ENCODE measurements at regions not wholly inside any gene's neighbourhood (a gene's known extent, or its start where the extent isn't known, plus 50 kb on each side); places are given as distances from the start of the nearest gene placed in this dataset.

DNA sequence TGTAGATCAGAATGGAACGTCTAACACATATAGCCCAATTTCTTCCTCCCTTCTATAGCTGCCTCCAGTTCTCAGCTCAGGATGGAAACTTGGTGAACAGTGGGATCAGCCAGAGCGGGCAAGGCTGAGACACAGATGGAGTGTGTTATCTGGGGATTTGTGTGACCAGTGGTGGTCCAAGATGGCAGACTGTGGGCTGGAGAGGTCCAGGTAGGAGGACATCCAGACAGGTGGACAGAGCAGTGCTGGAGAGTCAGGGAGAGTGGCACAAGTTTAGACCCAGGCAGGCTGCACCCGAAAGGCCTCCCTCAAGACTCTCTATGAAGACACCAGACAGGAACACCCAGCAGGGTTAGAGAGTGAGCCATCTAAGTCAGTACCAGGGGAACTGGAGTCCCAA is 116.1 kb upstream of the CPSF6 start:
- H3K36me3 ChIP-seq, result no peaks in the 10 kb centered on the region
- intact Hi-C loops (cut with DNase I), result no loop called here
- H3K4me3 ChIP-seq, result no peak overlapping the region
- TF ChIP-seq, protein P1, sequence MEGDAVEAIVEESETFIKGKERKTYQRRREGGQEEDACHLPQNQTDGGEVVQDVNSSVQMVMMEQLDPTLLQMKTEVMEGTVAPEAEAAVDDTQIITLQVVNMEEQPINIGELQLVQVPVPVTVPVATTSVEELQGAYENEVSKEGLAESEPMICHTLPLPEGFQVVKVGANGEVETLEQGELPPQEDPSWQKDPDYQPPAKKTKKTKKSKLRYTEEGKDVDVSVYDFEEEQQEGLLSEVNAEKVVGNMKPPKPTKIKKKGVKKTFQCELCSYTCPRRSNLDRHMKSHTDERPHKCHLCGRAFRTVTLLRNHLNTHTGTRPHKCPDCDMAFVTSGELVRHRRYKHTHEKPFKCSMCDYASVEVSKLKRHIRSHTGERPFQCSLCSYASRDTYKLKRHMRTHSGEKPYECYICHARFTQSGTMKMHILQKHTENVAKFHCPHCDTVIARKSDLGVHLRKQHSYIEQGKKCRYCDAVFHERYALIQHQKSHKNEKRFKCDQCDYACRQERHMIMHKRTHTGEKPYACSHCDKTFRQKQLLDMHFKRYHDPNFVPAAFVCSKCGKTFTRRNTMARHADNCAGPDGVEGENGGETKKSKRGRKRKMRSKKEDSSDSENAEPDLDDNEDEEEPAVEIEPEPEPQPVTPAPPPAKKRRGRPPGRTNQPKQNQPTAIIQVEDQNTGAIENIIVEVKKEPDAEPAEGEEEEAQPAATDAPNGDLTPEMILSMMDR (IDR thresholded peaks at IDR 0.05), result no peak
- no peak overlapping the region for H3K9ac ChIP-seq (ENCODE audit: low read depth in 2 of 2, low read length in 2 of 2)
- H3K27me3 ChIP-seq, result no peaks in the 10 kb centered on the region
- H3K4me1 ChIP-seq, result no peaks in the 10 kb centered on the region
- DNase-seq, result no peak
- H3K27ac ChIP-seq, result no peak overlapping the region
- no peaks in the 10 kb centered on the region for H3K9me3 ChIP-seq

GRCh38 chr12:69123919-69124638 is 115.3 kb upstream of the CPSF6 start:
- Histone ChIP-seq H3K9ac (ENCODE audit: low read depth in 2 of 2, low read length in 2 of 2) (peak overlapping the region in 1 of 2 donors; percentile 3), H3K9me3 (no peaks in the 10 kb centered on the region), H3K4me3 (no peak overlapping the region), H3K27ac (no peak overlapping the region), H3K27me3 (no peaks in the 10 kb centered on the region), H3K36me3 (no peaks in the 10 kb centered on the region), H3K4me1 (no peaks in the 10 kb centered on the region)
- intact Hi-C loops (cut with DNase I), result no loop called here
- TF ChIP-seq, protein P1 (IDR thresholded peaks at IDR 0.05), result no peak
- DNase-seq, result no peak

GRCh38 chr12:69129017-69129416 is 110.4 kb upstream of the CPSF6 start:
- H3K27ac ChIP-seq, result no peak overlapping the region
- no peaks in the 10 kb centered on the region for H3K36me3 ChIP-seq
- H3K4me1 ChIP-seq, result no peaks in the 10 kb centered on the region
- no peaks in the 10 kb centered on the region for H3K9me3 ChIP-seq
- H3K27me3 ChIP-seq, result no peaks in the 10 kb centered on the region
- intact Hi-C loops (cut with DNase I), result no loop called here
- H3K4me3 ChIP-seq, result no peak overlapping the region
- DNase-seq, result no peak
- TF ChIP-seq, protein P1 (IDR thresholded peaks at IDR 0.05), result no peak
- no peak overlapping the region for H3K9ac ChIP-seq (ENCODE audit: low read depth in 2 of 2, low read length in 2 of 2)

DNA sequence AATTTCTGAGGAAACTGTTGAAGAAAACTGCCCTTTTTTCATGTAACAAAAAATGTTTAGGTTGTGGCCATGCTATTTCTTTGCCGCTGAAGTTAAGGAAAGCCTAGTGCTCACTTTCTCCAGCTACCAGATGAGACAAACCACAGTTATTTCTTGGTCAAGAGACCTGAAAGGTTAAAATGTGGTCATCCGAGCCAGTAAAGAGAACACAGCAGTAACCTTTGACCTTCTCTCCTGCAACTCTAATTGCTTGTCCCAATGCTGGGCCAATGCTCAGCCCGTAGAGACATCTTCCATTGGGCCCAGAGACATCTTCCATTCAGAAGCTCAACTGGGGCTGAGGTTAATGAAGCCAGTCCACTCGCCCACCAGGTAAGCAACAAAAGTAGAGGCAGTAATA is 109.8 kb upstream of the CPSF6 start:
- Histone ChIP-seq H3K27me3 (no peaks in the 10 kb centered on the region), H3K36me3 (no peaks in the 10 kb centered on the region), H3K27ac (no peak overlapping the region), H3K4me3 (no peak overlapping the region), H3K4me1 (no peaks in the 10 kb centered on the region), H3K9me3 (no peaks in the 10 kb centered on the region), H3K9ac (ENCODE audit: low read depth in 2 of 2, low read length in 2 of 2) (no peak overlapping the region)
- DNase-seq, result no peak
- TF ChIP-seq, protein P1 (IDR thresholded peaks at IDR 0.05), result no peak
- intact Hi-C loops (cut with DNase I), result no loop called here

GRCh38 chr12:69130064-69130463 is 109.3 kb upstream of the CPSF6 start:
- no peak overlapping the region for H3K27ac ChIP-seq
- H3K27me3 ChIP-seq, result no peaks in the 10 kb centered on the region
- intact Hi-C loops (cut with DNase I), result no loop called here
- no peaks in the 10 kb centered on the region for H3K9me3 ChIP-seq
- no peaks in the 10 kb centered on the region for H3K4me1 ChIP-seq
- H3K4me3 ChIP-seq, result no peak overlapping the region
- no peak for DNase-seq
- no peak overlapping the region for H3K9ac ChIP-seq (ENCODE audit: low read depth in 2 of 2, low read length in 2 of 2)
- H3K36me3 ChIP-seq, result no peaks in the 10 kb centered on the region
- TF ChIP-seq, protein P1 (IDR thresholded peaks at IDR 0.05), result no peak
